ENCODE measurements at regions not wholly inside any gene's neighbourhood (a gene's known extent, or its start where the extent isn't known, plus 50 kb on each side); places are given as distances from the start of the nearest gene placed in this dataset.

DNA sequence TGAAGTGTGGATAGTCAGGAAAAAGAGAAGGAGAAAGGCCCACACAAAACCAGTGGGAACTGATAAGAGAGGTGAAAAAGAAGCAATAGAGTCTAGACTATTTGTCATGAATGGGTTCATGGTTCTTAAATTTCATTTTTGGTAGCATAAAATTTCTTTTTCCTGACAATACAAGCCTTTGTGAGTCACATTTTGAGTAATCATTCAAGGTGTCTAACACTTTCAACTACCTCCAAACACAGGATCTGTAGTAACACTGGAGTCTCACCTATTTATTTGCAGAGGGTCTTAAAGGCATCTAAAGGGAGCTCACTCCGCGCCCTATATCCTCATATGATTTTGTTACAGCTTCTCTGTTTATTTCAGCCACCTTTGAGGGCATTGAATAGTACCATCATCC, 96.0 kb downstream of the SAMD9 start:
- 100% methylated on average over 2 of the region's 2 CpGs for WGBS (ENCODE audit: insufficient coverage)
- Histone ChIP-seq H3K27me3 (replicated peaks in 1 of 4; ENCODE audit: control extremely low read depth in 1 of 4, control insufficient read depth in 3 of 4, insufficient read depth in 4 of 4, low read length in 3 of 4) (no peaks in the 10 kb centered on the region), H3K9me3 (ENCODE audit: control extremely low read depth in 1 of 3, control insufficient read depth in 2 of 3, insufficient read depth in 1 of 3, low read length in 2 of 3) (peaks cover 0 to 4% (median 0%) of the 10 kb centered on the region in 3 donors), H3K4me1 (ENCODE audit: control insufficient read depth in 2 of 2, insufficient read depth in 2 of 2, low read length in 2 of 2) (no peaks in the 10 kb centered on the region), H3K4me3 (ENCODE audit: control extremely low read depth in 1 of 5, extremely low read depth in 1 of 5, insufficient read depth in 1 of 5, low read depth in 2 of 5, low read length in 4 of 5) (no peak overlapping the region), H4K20me1 (ENCODE audit: control insufficient read depth, insufficient read depth, low read length, poor library complexity, severe bottlenecking) (no peaks in the 10 kb centered on the region), H3K79me2 (ENCODE audit: control insufficient read depth, insufficient read depth, low read length) (no peaks in the 10 kb centered on the region), H3K36me3 (replicated peaks in 1 of 2; ENCODE audit: control extremely low read depth in 1 of 2, control insufficient read depth in 1 of 2, extremely low read depth in 1 of 2, insufficient read depth in 2 of 2, low read length in 1 of 2) (no peaks in the 10 kb centered on the region), H3K9ac (ENCODE audit: low read length) (no peak overlapping the region), H2AFZ (ENCODE audit: insufficient read depth, low read depth, low read length, poor library complexity, severe bottlenecking) (no peak overlapping the region), H3K4me2 (replicated peaks; ENCODE audit: low read depth, low read length, poor library complexity, severe bottlenecking) (no peak overlapping the region), H3K27ac (ENCODE audit: low read length in 2 of 2) (no peak overlapping the region)
- intact Hi-C loops (cut with micrococcal nuclease), result no loop called here
- Mint-ChIP-seq H3K27me3 (peaks cover 9% of the 10 kb centered on the region), H3K27ac (no peak overlapping the region), H3K4me1 (no peaks in the 10 kb centered on the region), H3K9me3 (ENCODE audit: insufficient read depth) (no peaks in the 10 kb centered on the region), H3K4me3 (no peak overlapping the region)
- TF ChIP-seq, protein P1, sequence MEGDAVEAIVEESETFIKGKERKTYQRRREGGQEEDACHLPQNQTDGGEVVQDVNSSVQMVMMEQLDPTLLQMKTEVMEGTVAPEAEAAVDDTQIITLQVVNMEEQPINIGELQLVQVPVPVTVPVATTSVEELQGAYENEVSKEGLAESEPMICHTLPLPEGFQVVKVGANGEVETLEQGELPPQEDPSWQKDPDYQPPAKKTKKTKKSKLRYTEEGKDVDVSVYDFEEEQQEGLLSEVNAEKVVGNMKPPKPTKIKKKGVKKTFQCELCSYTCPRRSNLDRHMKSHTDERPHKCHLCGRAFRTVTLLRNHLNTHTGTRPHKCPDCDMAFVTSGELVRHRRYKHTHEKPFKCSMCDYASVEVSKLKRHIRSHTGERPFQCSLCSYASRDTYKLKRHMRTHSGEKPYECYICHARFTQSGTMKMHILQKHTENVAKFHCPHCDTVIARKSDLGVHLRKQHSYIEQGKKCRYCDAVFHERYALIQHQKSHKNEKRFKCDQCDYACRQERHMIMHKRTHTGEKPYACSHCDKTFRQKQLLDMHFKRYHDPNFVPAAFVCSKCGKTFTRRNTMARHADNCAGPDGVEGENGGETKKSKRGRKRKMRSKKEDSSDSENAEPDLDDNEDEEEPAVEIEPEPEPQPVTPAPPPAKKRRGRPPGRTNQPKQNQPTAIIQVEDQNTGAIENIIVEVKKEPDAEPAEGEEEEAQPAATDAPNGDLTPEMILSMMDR (IDR thresholded peaks at IDR 0.05), result no peak
- no peak for TF ChIP-seq EZH2 (IDR thresholded peaks at IDR 0.05; ENCODE audit: borderline replicate concordance, insufficient read depth, low read depth, low read length, poor library complexity, severe bottlenecking)
- ATAC-seq (ENCODE audit: low read depth) (no peak), DNase-seq (no peak)
- CTCF ChIA-PET, result no interaction called here
- POLR2A ChIA-PET, result no interaction called here

DNA sequence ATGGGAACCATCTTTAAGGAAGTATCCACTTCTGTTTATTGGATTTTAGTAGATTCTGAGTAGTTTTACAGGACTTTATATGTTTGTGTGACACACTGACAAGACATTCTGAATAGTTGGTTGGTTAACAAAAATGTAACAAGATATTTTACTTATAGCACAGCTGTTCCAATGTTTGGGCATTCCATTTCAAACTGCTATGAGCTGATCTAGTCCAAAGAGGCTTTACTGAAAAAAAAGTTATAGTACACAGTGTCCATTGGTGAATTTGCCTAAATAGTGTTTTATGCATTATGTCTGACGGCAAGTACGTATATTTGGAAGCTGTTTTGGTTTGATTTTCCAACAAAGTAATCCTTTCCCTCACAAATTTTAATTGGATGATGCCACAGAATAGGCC, 99.1 kb downstream of the SAMD9 start:
- ATAC-seq (ENCODE audit: low read depth), result no peak
- H2AFZ ChIP-seq (ENCODE audit: insufficient read depth, low read depth, low read length, poor library complexity, severe bottlenecking), result no peak overlapping the region
- no peak overlapping the region for H3K4me2 ChIP-seq (replicated peaks; ENCODE audit: low read depth, low read length, poor library complexity, severe bottlenecking)
- no peaks in the 10 kb centered on the region for H3K27me3 ChIP-seq (replicated peaks in 1 of 4; ENCODE audit: control extremely low read depth in 1 of 4, control insufficient read depth in 3 of 4, insufficient read depth in 4 of 4, low read length in 3 of 4)
- no CpG with 5 or more reads among the region's 2 CpGs for WGBS (ENCODE audit: insufficient coverage)
- TF ChIP-seq EZH2 (IDR thresholded peaks at IDR 0.05; ENCODE audit: borderline replicate concordance, insufficient read depth, low read depth, low read length, poor library complexity, severe bottlenecking), result no peak
- TF ChIP-seq, protein P1 (IDR thresholded peaks at IDR 0.05), result no peak
- H3K4me3 ChIP-seq (ENCODE audit: control extremely low read depth in 1 of 5, extremely low read depth in 1 of 5, insufficient read depth in 1 of 5, low read depth in 2 of 5, low read length in 4 of 5), result no peak overlapping the region
- H3K4me1 ChIP-seq (ENCODE audit: control insufficient read depth in 2 of 2, insufficient read depth in 2 of 2, low read length in 2 of 2), result no peaks in the 10 kb centered on the region
- POLR2A ChIA-PET, result no interaction called here
- no peaks in the 10 kb centered on the region for H3K36me3 ChIP-seq (replicated peaks in 1 of 2; ENCODE audit: control extremely low read depth in 1 of 2, control insufficient read depth in 1 of 2, extremely low read depth in 1 of 2, insufficient read depth in 2 of 2, low read length in 1 of 2)
- H3K9me3 Mint-ChIP-seq (ENCODE audit: insufficient read depth), result no peaks in the 10 kb centered on the region
- intact Hi-C loops (cut with micrococcal nuclease), result no loop called here
- DNase-seq, result no peak
- H3K9ac ChIP-seq (ENCODE audit: low read length), result no peak overlapping the region
- no peaks in the 10 kb centered on the region for H4K20me1 ChIP-seq (ENCODE audit: control insufficient read depth, insufficient read depth, low read length, poor library complexity, severe bottlenecking)
- peaks cover 6% of the 10 kb centered on the region for H3K4me1 Mint-ChIP-seq
- H3K27me3 Mint-ChIP-seq, result no peaks in the 10 kb centered on the region
- no peak overlapping the region for H3K27ac Mint-ChIP-seq
- CTCF ChIA-PET, result no interaction called here
- H3K9me3 ChIP-seq (ENCODE audit: control extremely low read depth in 1 of 3, control insufficient read depth in 2 of 3, insufficient read depth in 1 of 3, low read length in 2 of 3), result peaks cover 0 to 4% (median 0%) of the 10 kb centered on the region in 3 donors
- no peak overlapping the region for H3K27ac ChIP-seq (ENCODE audit: low read length in 2 of 2)
- H3K4me3 Mint-ChIP-seq, result no peak overlapping the region
- no peaks in the 10 kb centered on the region for H3K79me2 ChIP-seq (ENCODE audit: control insufficient read depth, insufficient read depth, low read length)

Measured in B cell (primary cell).